ENCODE measurements at regions not wholly inside any gene's neighbourhood (a gene's known extent, or its start where the extent isn't known, plus 50 kb on each side); places are given as distances from the start of the nearest gene placed in this dataset.
"Not testable (repeated sequence)": the region's sequence is repeated elsewhere in the genome, so short reads cannot be mapped to it uniquely, and the experiment has no call there.

DNA sequence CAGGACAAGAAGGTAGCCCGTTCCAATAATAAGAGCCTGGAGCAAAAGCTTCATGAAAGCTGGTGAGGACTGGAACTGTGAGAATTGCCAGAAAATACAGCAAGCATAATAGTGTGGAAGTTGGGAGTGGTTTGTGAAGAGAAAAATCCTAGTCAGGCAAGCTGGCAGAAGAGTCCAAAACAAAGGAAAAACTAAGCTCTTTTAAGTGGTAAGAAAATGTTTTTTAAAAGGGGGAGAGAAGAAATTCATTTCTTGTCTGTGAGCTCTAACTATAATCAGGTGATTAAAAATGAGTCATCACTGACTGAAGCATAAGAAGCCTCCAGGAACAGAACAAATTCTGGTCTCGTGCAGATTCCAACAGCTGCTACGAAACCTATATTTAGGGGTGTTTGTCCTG lies 102.6 kb downstream of the CAAP1 start:
- no peak for DNase-seq (ENCODE audit: low read depth in 3 of 3, low spot score in 1 of 3)

GRCh38 chr9:26786564-26786963 lies 106.0 kb downstream of the CAAP1 start:
- DNase-seq (ENCODE audit: low read depth in 3 of 3, low spot score in 1 of 3): no peak

GRCh38 chr9:26782899-26783298 lies 109.7 kb downstream of the CAAP1 start:
- no peak for DNase-seq (ENCODE audit: low read depth in 3 of 3, low spot score in 1 of 3)

DNA sequence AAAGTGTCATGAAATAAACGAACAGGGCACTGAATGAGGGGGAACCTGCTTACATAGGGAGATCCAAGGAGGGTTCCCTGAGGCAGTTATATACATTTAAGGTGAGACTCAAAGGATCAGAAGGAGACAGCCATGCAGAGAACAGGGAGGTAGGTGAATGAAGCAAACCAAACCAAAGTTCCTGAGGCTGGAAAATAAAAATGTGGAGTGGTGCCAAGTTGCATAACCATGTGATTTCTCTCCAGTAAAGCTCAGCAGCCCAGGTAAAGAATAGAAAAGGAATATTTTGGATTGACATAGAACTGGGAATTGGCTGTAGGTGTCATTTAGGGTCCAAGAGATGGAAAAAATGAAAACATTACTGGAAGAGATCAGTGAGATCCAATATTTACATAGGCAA lies 110.7 kb downstream of the CAAP1 start:
- DNase-seq (ENCODE audit: low read depth in 3 of 3, low spot score in 1 of 3): no peak

DNA sequence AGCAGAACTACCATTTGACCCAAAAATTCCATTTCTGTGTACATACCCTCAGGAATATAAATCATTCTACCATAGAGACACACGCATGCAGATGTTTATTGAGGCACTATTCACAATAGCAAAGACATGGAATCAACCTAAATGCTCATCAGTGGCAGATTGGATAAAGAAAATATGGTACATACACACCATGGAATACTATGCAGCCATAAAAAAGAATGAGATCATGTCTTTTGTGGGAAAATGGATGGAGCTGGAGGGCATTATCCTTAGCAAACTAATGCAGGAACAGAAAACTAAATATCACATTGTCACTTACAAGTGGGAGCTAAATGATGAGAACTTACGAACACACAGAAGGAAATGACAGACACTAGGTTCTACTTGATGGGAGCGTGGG lies 112.3 kb downstream of the CAAP1 start:
- not testable (repeated sequence) for DNase-seq (ENCODE audit: low read depth in 3 of 3, low spot score in 1 of 3)

GRCh38 chr9:26779062-26779461 lies 113.5 kb downstream of the CAAP1 start:
- DNase-seq (ENCODE audit: low read depth in 3 of 3, low spot score in 1 of 3): no peak

DNA sequence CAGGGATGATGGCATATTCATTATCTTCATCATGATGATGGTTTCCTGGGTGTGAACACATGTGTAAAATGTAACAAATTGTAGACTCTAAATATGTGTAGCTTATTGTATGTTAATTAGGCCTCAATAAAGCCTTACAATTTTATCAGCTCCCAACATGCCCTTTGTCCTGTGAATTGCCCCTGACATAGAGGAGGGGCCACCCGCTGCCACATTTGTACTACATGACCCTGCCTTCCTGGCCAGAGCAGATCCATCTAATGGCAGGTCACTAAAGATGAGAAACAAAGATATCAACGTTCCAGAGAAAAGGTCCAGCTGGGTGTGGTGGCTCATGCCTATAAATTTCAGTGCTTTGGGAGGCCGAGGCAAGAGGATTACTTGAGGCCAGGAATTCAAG lies 117.2 kb downstream of the CAAP1 start:
- DNase-seq (ENCODE audit: low read depth in 3 of 3, low spot score in 1 of 3): no peak

- no peak for DNase-seq (ENCODE audit: low read depth in 3 of 3, low spot score in 1 of 3)
These were observed 119.5 kb downstream of the CAAP1 start for GRCh38 chr9:26773056-26773455.

- DNase-seq (ENCODE audit: low read depth in 3 of 3, low spot score in 1 of 3): no peak
These were observed 121.8 kb downstream of the CAAP1 start for GRCh38 chr9:26770821-26771220.

DNA sequence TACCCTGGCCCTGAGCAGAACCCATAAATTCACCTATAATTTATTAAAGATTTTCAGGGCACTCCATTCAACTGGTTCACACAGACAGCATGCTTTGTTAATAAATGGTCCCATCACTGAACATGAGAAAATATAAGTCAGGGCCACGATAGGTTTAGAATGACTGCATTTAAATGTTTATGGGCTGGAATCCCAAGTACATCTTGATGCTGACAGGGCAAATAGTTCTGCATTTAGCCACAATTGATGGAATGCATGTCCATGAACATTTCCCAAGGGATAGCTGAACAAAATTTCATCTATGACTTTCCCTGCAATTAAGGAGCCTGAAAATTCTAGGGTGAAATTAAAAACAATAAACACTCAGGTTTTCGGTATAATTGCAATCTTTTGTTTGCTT lies 124.5 kb downstream of the CAAP1 start:
- DNase-seq (ENCODE audit: low read depth in 3 of 3, low spot score in 1 of 3): no peak

DNA sequence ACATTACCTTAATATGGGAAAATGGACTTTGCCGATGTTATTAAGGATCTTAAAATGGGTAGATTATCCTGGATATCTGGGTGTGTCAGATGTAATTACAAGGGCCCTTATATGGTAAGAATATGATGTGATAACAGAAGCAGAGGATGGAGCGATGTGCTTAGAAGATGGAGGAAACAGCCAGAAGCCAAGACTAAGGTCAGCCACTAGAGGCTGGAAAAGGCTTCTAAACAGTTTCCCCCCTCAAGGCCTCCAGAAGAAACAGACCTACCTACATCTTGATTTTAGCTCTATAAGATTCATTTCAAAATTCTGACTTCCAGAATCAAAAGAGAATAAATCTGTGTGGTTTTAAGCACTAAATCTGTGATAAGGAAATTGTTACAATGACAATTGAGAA lies 131.9 kb downstream of the CAAP1 start:
- no peak for DNase-seq (ENCODE audit: low read depth in 3 of 3, low spot score in 1 of 3)

- no peak for DNase-seq (ENCODE audit: low read depth in 3 of 3, low spot score in 1 of 3)
These were observed 133.9 kb downstream of the CAAP1 start for GRCh38 chr9:26758655-26759054.

- no peak for DNase-seq (ENCODE audit: low read depth in 3 of 3, low spot score in 1 of 3)
These were observed 135.7 kb downstream of the CAAP1 start for GRCh38 chr9:26756881-26757280.

DNA sequence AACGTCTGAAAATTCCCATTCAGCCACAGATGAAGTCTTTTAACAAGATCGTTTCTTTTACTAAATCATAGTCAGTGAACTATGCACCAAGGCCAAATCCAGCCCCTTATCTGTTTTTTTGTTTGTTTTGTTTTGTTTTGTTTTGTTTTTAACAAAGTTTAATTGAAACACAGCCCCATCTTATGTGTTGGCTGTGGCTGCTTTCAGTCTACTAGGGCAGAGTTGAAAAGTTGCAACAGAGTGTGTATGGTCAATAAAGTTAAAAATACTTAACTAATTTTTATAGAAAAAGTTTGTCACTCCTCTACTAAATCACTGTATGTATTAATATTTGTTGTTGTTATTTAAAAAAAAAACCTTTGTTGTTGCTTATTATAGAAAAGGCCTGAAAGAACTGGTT lies 137.1 kb downstream of the CAAP1 start:
- DNase-seq (ENCODE audit: low read depth in 3 of 3, low spot score in 1 of 3): no peak

DNA sequence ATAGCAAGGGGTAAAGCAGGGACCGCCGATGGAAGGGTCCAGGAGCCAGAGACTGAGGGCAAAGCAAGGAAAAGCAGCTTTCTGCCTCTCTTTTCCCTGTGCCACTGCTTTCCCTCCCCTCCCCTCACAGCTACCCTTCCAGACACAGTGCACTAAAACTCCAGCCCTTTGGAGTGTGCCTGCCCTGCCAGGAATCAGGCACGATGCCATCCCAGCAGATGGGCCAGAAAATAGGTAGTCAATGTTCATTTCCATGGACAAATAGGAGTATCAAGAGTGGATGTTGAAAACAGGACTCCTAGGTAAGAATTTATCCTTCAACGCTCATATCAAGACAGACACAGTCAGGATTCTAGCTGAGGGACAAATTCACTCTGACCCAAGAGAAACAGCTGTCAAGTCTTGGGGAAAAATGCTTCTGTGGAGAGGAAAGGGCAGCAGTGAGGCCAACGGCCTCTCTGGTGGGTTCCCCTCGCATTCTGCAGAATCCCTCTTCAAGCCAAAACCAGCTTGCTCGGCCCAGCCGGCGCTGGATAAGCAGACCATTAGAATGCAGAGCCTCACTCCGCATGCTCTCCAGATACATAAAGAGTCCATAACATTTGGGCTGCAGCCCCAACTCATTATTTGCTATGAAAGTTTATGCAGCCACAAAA lies 138.0 kb downstream of the CAAP1 start:
- no peak for DNase-seq (ENCODE audit: low read depth in 3 of 3, low spot score in 1 of 3)

GRCh38 chr9:26753971-26754370 lies 138.6 kb downstream of the CAAP1 start:
- DNase-seq (ENCODE audit: low read depth in 3 of 3, low spot score in 1 of 3): no peak

- DNase-seq (ENCODE audit: low read depth in 3 of 3, low spot score in 1 of 3): no peak
These were observed 142.4 kb downstream of the CAAP1 start for GRCh38 chr9:26750162-26750561.

GRCh38 chr9:26748449-26749058 lies 144.0 kb downstream of the CAAP1 start:
- DNase-seq (ENCODE audit: low read depth in 3 of 3, low spot score in 1 of 3): no peak

DNA sequence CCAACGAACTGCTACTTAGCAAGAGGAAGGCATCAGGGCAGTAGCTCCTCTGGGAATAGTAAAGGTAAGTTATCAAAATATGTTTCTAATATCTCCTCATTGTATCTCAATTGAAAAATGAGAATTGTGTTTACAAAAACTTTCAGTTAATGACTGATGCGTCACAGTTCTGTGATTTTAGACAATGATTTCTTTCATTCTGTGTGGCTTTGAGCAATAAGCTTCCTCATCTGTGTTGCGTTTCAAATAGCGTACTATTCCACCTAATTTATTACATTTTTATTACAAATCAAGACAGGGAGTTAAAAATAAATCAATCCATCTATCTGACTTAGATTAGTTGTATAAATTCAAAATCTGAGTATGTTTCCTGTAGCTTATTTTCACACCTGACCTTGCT lies 145.0 kb downstream of the CAAP1 start:
- DNase-seq (ENCODE audit: low read depth in 3 of 3, low spot score in 1 of 3): no peak

DNA sequence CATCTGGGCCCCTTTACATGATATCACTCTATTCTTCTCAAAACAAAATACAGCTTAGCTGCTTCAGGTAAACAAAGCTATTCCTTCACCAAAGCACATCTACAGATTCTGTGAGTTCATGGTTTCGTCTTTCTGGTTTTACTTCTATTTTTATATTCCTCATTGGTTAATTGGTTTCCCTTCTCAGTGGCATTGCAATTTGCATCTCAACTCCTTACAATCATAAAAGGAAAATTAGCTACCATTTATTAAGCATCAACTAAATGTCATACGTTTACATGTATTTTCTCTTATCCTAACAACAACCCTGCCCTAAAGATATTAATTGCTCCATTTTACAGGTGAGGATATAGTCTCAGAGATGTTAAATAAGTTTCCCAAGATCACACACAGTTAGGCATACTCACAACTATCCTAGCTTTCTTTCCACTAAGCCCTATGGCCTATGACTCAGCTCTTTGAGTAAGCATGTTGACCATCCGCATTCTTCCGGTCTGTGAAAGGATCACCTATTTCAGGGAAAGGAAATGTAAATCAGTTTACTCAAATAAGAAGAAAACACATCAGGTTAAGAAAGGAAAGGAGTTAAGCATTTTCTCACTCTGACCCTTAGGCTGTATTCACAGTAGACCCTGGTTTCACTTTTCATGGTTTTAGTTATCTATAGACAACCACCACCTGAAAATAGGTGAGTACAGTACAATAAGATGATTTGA lies 146.1 kb downstream of the CAAP1 start:
- DNase-seq (ENCODE audit: low read depth in 3 of 3, low spot score in 1 of 3): no peak

GRCh38 chr9:26745111-26745510 lies 147.5 kb downstream of the CAAP1 start:
- no peak for DNase-seq (ENCODE audit: low read depth in 3 of 3, low spot score in 1 of 3)

- DNase-seq (ENCODE audit: low read depth in 3 of 3, low spot score in 1 of 3): no peak
These were observed 148.2 kb downstream of the CAAP1 start for GRCh38 chr9:26744191-26744965.
